Skeletal muscle tissue (tissue), 3 donors: ENCODE measurements at regions not wholly inside any gene's neighbourhood (a gene's known extent, or its start where the extent isn't known, plus 50 kb on each side); places are given as distances from the start of the nearest gene placed in this dataset.

ENCODE experiments used
- H3K27ac ChIP-seq: one replicate; pipeline ENCODE4 v1.7.0; 2013; ENCODE audit warnings: mild to moderate bottlenecking, low read depth, low read length, inconsistent platforms
- H3K27me3 ChIP-seq, 3 donors: one replicate each; pipeline ENCODE4 v1.7.0; 2013; ENCODE audit warnings: low read length in 3 of 3; ENCODE audit not compliant: control insufficient read depth in 3 of 3, insufficient read depth in 3 of 3
- H3K36me3 ChIP-seq, 3 donors: one replicate each; pipeline ENCODE4 v1.7.0; 2013; ENCODE audit warnings: low read length in 3 of 3; ENCODE audit not compliant: control insufficient read depth in 3 of 3, insufficient read depth in 3 of 3
- H3K4me1 ChIP-seq, 3 donors: one replicate each; pipeline ENCODE4 v1.7.0; 2013; ENCODE audit warnings: low read length in 3 of 3, mild to moderate bottlenecking in 3 of 3; ENCODE audit not compliant: control insufficient read depth in 3 of 3, insufficient read depth in 3 of 3
- H3K4me3 ChIP-seq, 3 donors: one replicate each; pipeline ENCODE4 v1.7.0; 2013; ENCODE audit warnings: low read length in 3 of 3
- H3K9ac ChIP-seq, 3 donors: one replicate each; pipeline ENCODE4 v1.7.0; 2013; ENCODE audit warnings: low read length in 3 of 3, mild to moderate bottlenecking in 3 of 3, moderate library complexity in 2 of 3, low read depth in 1 of 3
- H3K9me3 ChIP-seq, 3 donors: one replicate each; pipeline ENCODE4 v1.7.0; 2013; ENCODE audit warnings: low read length in 3 of 3; ENCODE audit not compliant: control insufficient read depth in 3 of 3
- donor health status: Osteomylitis.

DNA sequence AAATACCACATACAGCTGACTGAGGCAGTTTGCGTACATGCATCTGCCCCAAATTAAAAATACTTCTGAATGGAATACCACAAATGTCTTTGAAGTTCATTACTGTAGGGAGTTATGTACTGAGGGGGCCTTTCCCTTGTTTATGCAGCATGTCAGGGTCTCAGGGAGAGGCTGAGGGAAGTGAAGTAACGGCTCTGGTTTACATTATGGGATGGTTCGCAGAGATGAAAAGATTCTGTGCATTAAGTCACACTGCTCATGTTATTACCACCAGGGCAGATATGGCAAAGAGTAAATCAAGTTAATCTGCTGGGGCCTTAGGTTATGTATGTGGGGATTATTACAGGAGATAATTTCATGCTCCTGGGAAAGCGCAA lies 385.9 kb upstream of the RND3 start:
- H3K36me3 ChIP-seq = no peaks in the 10 kb centered on the region
- no peaks in the 10 kb centered on the region for H3K9me3 ChIP-seq
- H3K4me3 ChIP-seq = no peak overlapping the region
- no peak overlapping the region for H3K27ac ChIP-seq
- H3K27me3 ChIP-seq = no peaks in the 10 kb centered on the region
- no peak overlapping the region for H3K9ac ChIP-seq
- H3K4me1 ChIP-seq = no peaks in the 10 kb centered on the region

DNA sequence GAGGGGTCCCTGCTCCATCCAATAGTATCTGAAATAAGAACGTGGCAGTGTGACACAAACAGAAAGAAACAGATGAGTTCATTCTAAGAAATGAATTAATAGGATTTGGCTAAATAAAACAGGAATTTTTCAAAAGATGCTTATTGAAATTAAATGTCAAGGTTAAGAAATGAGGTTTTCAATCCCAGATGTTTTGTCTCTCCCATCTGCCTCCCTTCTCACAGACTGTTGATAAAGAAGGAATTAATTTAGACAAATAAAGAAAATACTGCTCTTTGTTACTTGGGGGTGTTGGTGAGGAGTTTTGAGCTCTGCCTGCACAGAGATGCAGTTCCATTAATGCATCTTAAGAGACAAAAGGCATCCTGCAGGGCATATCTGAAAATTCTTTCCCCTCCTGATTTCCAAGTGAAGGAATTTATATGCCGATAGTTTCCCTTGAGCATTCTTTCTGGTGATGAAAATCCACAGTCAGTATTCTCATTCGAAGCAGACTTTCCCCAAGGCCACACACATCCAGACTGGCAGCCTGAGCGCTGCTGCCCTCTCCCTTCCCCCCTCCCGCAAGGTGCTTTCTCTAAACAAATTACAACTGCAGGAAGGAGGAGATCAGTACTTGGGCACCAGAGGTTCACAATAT lies 385.4 kb upstream of the RND3 start:
- no peak overlapping the region for H3K4me3 ChIP-seq
- no peaks in the 10 kb centered on the region for H3K9me3 ChIP-seq
- no peak overlapping the region for H3K27ac ChIP-seq
- no peak overlapping the region for H3K9ac ChIP-seq
- no peaks in the 10 kb centered on the region for H3K27me3 ChIP-seq
- H3K4me1 ChIP-seq = no peaks in the 10 kb centered on the region
- H3K36me3 ChIP-seq = no peaks in the 10 kb centered on the region

DNA sequence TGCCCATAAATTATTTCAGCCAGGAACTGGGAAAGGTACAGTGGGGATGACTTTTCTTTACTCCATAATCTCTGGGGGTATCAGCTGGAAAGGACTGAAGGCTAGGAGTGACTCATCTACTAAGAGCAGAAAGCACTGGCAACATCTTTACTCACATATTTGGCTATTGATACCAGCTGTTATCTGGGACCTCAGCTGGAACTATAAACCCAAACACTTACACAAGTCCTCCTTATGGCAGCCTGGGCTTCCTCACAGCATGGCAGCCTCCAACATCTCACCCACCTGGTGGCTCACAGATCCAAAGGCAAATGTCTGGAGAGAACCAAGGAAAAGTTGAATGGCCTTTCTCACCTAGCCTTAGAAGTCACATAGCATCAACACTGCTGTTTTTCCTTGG lies 379.0 kb upstream of the RND3 start:
- H3K27ac ChIP-seq = no peak overlapping the region
- no peaks in the 10 kb centered on the region for H3K36me3 ChIP-seq
- no peaks in the 10 kb centered on the region for H3K9me3 ChIP-seq
- no peaks in the 10 kb centered on the region for H3K27me3 ChIP-seq
- H3K9ac ChIP-seq = no peak overlapping the region
- no peaks in the 10 kb centered on the region for H3K4me1 ChIP-seq
- no peak overlapping the region for H3K4me3 ChIP-seq

GRCh38 chr2:150863691-150864090 lies 376.2 kb upstream of the RND3 start:
- no peak overlapping the region for H3K9ac ChIP-seq

DNA sequence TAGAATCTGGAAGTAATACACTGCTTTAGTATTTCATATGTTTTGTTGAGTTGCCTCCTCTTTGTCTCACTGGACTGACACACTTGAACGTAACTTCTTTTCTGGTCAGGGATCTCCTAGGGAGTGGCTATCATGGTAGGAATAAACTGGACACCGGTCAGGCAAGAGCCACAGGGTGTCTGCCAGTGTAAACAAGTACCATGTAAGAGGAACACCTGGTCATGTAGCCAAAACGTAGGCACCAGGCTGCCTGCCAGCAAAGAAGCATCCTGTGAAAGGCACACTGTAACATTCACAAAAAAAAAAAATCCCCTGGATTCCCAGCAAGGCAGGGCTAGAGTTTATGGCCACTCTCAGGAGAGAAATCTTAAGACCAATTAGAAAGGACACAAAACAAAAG lies 372.8 kb upstream of the RND3 start:
- Histone ChIP-seq H3K4me3 (no peak overlapping the region), H3K9ac (no peak overlapping the region), H3K27ac (no peak overlapping the region), H3K4me1 (no peaks in the 10 kb centered on the region), H3K36me3 (no peaks in the 10 kb centered on the region), H3K27me3 (no peaks in the 10 kb centered on the region), H3K9me3 (no peaks in the 10 kb centered on the region)

More at GRCh38 chr2:150863691-150864090, 376.2 kb upstream of the RND3 start:
- Histone ChIP-seq H3K36me3 (no peaks in the 10 kb centered on the region), H3K4me1 (no peaks in the 10 kb centered on the region), H3K27me3 (no peaks in the 10 kb centered on the region), H3K4me3 (no peak overlapping the region), H3K9me3 (no peaks in the 10 kb centered on the region), H3K27ac (no peak overlapping the region)

- Histone ChIP-seq H3K27ac (no peak overlapping the region), H3K9ac (no peak overlapping the region), H3K36me3 (no peaks in the 10 kb centered on the region), H3K27me3 (no peaks in the 10 kb centered on the region), H3K4me1 (no peaks in the 10 kb centered on the region), H3K9me3 (no peaks in the 10 kb centered on the region), H3K4me3 (no peak overlapping the region)
Observed at GRCh38 chr2:150859877-150860276, 372.4 kb upstream of the RND3 start.

DNA sequence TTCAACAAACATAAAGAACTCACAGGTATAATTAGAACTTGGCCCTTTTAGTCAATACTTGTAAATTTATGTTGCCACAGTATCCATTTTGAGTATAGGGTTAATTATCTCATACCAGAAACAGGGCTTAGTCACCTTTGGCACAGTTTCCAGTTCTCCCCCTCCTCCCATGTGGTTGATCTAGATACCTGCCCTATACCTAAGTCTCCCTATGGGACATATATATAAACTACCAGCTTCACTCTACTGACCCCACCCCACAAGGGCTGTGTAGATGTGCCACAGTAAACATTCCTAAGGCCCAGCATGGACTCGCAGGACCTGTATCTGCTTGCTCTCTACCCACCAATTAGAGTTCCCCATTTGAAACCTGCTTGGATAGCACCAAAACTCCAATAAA lies 371.7 kb upstream of the RND3 start:
- Histone ChIP-seq H3K27me3 (no peaks in the 10 kb centered on the region), H3K4me3 (no peak overlapping the region), H3K4me1 (no peaks in the 10 kb centered on the region), H3K36me3 (no peaks in the 10 kb centered on the region), H3K9ac (no peak overlapping the region), H3K9me3 (no peaks in the 10 kb centered on the region), H3K27ac (no peak overlapping the region)

DNA sequence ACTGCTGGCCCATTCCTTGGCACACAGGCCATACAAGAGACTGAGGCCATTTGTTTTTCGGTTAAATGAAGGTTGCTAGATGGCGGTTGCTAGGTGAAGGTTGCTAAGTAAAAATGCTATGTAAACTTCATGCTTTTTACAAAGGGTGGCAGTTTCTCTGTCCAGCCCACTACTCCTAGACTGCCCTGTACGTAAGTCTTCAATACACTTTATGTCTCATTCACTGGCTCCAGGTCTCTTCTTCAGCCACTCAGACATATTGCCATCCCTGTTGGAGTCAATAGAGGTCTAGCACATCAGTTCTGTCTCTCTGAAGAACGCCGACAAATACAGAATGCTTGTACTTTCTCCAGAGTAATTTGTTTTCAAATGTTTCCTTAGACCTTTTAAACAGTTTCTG lies 370.9 kb upstream of the RND3 start:
- Histone ChIP-seq H3K9me3 (no peaks in the 10 kb centered on the region), H3K27ac (no peak overlapping the region), H3K4me3 (no peak overlapping the region), H3K9ac (no peak overlapping the region), H3K4me1 (no peaks in the 10 kb centered on the region), H3K36me3 (no peaks in the 10 kb centered on the region), H3K27me3 (no peaks in the 10 kb centered on the region)

- Histone ChIP-seq H3K27ac (no peak overlapping the region), H3K4me3 (no peak overlapping the region), H3K9me3 (no peaks in the 10 kb centered on the region), H3K36me3 (no peaks in the 10 kb centered on the region), H3K4me1 (no peaks in the 10 kb centered on the region), H3K9ac (no peak overlapping the region), H3K27me3 (no peaks in the 10 kb centered on the region)
Observed at GRCh38 chr2:150856596-150857281, 369.3 kb upstream of the RND3 start.

DNA sequence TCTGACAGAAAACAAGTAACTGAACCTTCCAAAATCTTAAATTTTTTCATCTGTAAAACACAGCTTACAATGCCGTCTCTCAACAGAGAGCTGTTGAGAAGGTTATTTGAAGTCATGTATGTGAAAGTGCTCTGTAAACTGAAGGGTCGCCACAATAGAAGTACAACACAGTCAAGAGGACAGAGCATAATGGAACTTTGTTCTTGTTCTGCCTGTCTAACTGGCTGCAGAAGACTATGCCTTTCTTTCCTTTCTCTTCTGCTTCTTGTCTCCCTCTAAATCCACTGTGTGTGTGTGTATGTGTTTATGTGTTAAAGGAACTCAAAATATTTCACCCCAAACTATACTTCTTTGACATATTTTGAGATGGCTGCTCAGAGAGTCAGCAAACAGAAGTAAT lies 365.8 kb upstream of the RND3 start:
- no peaks in the 10 kb centered on the region for H3K36me3 ChIP-seq
- H3K4me3 ChIP-seq = no peak overlapping the region
- H3K27me3 ChIP-seq = no peaks in the 10 kb centered on the region
- no peaks in the 10 kb centered on the region for H3K9me3 ChIP-seq
- H3K27ac ChIP-seq = no peak overlapping the region
- no peaks in the 10 kb centered on the region for H3K4me1 ChIP-seq
- H3K9ac ChIP-seq = no peak overlapping the region
